ENCODE measurements at regions not wholly inside any gene's neighbourhood (a gene's known extent, or its start where the extent isn't known, plus 50 kb on each side); places are given as distances from the start of the nearest gene placed in this dataset.

DNA sequence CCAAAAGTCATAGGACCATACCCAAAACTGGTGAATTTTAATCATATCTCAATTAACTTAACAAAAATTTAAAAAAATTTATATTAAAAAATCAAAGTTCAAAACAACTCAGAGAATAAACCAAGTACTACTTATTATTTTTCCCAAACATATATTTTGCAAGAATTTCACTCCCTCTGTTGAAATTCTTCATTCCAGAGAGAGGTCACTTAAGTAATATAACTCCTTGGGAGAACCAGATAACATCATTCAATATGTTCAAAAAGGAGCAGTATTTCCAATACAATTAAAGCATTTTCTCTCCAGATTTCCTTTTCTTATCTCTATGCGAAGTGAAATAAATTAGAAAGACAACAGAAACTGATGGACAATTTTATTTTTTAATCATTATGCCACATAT is 165.9 kb upstream of the RND3 start:
- Histone ChIP-seq H3K4me1 (no peaks in the 10 kb centered on the region), H3K27me3 (no peaks in the 10 kb centered on the region), H3K27ac (no peak overlapping the region), H3K4me3 (no peak overlapping the region), H3K36me3 (no peaks in the 10 kb centered on the region), H3K9me3 (peaks cover 0 to 13% (median 0%) of the 10 kb centered on the region in 11 donors)
- TF ChIP-seq, protein P1, sequence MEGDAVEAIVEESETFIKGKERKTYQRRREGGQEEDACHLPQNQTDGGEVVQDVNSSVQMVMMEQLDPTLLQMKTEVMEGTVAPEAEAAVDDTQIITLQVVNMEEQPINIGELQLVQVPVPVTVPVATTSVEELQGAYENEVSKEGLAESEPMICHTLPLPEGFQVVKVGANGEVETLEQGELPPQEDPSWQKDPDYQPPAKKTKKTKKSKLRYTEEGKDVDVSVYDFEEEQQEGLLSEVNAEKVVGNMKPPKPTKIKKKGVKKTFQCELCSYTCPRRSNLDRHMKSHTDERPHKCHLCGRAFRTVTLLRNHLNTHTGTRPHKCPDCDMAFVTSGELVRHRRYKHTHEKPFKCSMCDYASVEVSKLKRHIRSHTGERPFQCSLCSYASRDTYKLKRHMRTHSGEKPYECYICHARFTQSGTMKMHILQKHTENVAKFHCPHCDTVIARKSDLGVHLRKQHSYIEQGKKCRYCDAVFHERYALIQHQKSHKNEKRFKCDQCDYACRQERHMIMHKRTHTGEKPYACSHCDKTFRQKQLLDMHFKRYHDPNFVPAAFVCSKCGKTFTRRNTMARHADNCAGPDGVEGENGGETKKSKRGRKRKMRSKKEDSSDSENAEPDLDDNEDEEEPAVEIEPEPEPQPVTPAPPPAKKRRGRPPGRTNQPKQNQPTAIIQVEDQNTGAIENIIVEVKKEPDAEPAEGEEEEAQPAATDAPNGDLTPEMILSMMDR (IDR thresholded peaks at IDR 0.05): no peak
- no peak for ATAC-seq
- DNase-seq: no peak
- intact Hi-C loops (cut with DNase I): no loop called here
- WGBS, 2 donors: 88 to 89% methylated on average over 1 of the region's 1 CpG

- intact Hi-C loops (cut with DNase I): no loop called here
- TF ChIP-seq, protein P1 (IDR thresholded peaks at IDR 0.05): no peak
- DNase-seq (no peak), ATAC-seq (no peak)
- Histone ChIP-seq H3K4me3 (no peak overlapping the region), H3K4me1 (peaks cover 0 to 7% (median 0%) of the 10 kb centered on the region in 9 donors), H3K27ac (no peak overlapping the region), H3K9me3 (no peaks in the 10 kb centered on the region), H3K27me3 (no peaks in the 10 kb centered on the region), H3K36me3 (no peaks in the 10 kb centered on the region)
- WGBS, 2 donors: 86 to 89% methylated on average over 5 of the region's 5 CpGs
Measured at GRCh38 chr2:150647943-150648342, 160.5 kb upstream of the RND3 start.

DNA sequence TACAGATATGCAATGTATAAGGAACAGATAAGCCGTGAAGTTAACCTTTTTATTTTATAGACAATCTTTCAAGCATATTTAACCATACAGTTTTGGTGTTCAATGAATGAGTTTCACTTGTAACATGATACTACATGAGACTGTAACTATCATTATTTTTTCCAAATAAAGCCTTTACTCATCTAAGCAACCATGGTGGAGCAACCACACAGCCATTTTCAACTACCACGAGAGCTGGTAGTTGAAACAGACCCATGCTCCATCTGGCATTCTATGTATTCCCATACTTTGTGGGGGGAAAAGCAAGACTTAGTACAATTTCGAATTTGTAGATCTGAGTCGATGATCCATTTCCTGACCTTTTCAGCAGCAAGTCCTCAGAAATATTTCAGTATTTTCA is 159.3 kb upstream of the RND3 start:
- DNase-seq: no peak
- Histone ChIP-seq H3K9me3 (no peaks in the 10 kb centered on the region), H3K4me3 (no peak overlapping the region), H3K27ac (no peak overlapping the region), H3K4me1 (peaks cover 0 to 7% (median 0%) of the 10 kb centered on the region in 9 donors), H3K27me3 (no peaks in the 10 kb centered on the region), H3K36me3 (no peaks in the 10 kb centered on the region)
- TF ChIP-seq, protein P1 (IDR thresholded peaks at IDR 0.05): no peak
- no peak for ATAC-seq
- WGBS, 2 donors: 93 to 95% methylated on average over 4 of the region's 4 CpGs
- intact Hi-C loops (cut with DNase I): loop anchor here in 1 of 10 donors (1.0 kb wide), 1 partner anchor 24 kb away; no protein-coding TSS in a partner anchor

DNA sequence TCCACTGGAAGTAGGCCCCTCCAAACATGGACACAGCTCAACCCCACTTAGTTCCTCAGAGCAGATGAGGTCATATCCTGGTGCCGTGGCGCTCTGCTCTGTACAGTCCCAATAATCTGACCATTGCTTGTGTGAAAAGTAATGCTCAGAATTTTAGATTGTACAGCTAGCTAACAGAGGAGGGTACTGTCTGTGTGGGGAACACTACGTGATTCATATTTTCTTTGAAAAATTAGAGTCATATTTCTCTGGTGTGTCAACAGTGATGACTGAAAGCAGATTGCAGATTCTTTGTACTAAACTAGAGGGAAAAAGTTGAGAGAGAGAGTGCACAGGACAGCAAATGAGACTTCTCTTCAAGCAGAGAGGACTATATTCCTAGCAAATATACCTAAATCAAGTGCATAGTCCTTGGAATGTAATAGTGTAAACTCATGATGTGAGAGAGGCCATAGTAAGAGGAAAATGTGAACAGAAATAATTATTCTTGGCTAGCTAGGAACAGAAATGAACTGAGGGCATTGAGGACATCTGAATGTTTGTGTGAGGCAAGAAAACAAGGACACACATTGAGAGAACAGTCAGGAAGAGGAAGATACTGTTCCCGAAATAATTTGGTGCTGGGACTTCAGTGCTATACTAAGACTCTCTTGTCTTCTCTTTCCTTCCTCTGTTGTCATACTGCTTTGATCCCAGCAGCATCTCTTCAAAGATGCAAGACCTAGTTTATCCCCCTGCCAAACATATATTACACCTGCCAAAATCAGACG is 157.0 kb upstream of the RND3 start:
- H3K9me3 ChIP-seq: no peaks in the 10 kb centered on the region
- ATAC-seq (peak in 7 of 8 donors; percentile 51 to 90 (median 73)), DNase-seq (no peak)
- H3K36me3 ChIP-seq: no peaks in the 10 kb centered on the region
- TF ChIP-seq, protein P1 (IDR thresholded peaks at IDR 0.05): no peak
- 47 to 52% methylated on average over 5 of the region's 5 CpGs for WGBS, 2 donors
- no peak overlapping the region for H3K4me3 ChIP-seq
- no peaks in the 10 kb centered on the region for H3K27me3 ChIP-seq
- peaks cover 0 to 15% (median 0%) of the 10 kb centered on the region in 9 donors for H3K4me1 ChIP-seq
- intact Hi-C loops (cut with DNase I): no loop called here
- peak overlapping the region in 8 of 10 donors; percentile 1 to 67 (median 29) for H3K27ac ChIP-seq

Measured in heart right ventricle (tissue), 16 donors.